T47D (cell line): ENCODE measurements at regions not wholly inside any gene's neighbourhood (a gene's known extent, or its start where the extent isn't known, plus 50 kb on each side); places are given as distances from the start of the nearest gene placed in this dataset.

Experiments used
- DNase-seq, 2 experiments: peaks; one replicate each; pipeline versions ENCODE4 v3.0.0 to v3.0.0-alpha.2; 2011 to 2012; ENCODE audit warnings: low read depth in 1 of 2, low spot score in 1 of 2
- JUND ChIP-seq: IDR thresholded peaks from 2 replicates; pipeline ENCODE4 v1.6.1; 2012; ENCODE audit warnings: low read depth
- in situ Hi-C: cut with HindIII; loops from 2 replicates; pipeline ENCODE4 v1.10.0; 2016; ENCODE audit warnings: low sequenced_read_pairs, low pct_unique_long_range_greater_than_20kb

GRCh38 chr20:60064554-60065196, 106.5 kb downstream of the CDH26 start:
- no peak for DNase-seq
- no peak for TF ChIP-seq JUND
- in situ Hi-C loops: no loop called here

GRCh38 chr20:60065741-60066437, 107.7 kb downstream of the CDH26 start:
- in situ Hi-C loops: no loop called here
- DNase-seq: no peak
- no peak for TF ChIP-seq JUND

GRCh38 chr20:60066438-60066823, 108.2 kb downstream of the CDH26 start:
- in situ Hi-C loops: no loop called here
- no peak for DNase-seq
- no peak for TF ChIP-seq JUND

GRCh38 chr20:60068509-60068908, 110.3 kb downstream of the CDH26 start:
- in situ Hi-C loops: no loop called here
- DNase-seq: no peak
- no peak for TF ChIP-seq JUND

DNA sequence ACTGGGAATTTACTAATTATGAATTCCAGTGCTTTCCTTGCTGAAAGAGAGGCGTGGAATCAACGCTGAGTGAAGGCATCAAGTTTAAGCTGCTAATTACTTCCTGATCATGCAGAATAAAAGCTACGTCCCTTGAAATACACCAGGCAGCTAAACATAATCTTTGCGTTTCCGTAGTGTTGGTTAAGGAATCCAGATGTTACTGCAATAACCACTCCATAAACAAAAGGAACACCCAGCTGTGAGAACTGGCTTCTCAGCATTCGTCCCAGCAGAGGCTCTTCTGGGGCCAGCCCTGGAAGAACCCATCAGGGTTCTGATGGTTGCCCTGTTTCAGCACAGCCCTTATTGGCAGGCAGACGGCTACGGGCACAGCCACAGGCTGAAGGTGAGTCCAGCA, 111.4 kb downstream of the CDH26 start:
- DNase-seq: no peak
- no peak for TF ChIP-seq JUND
- in situ Hi-C loops: no loop called here

- in situ Hi-C loops: no loop called here
- no peak for TF ChIP-seq JUND
- DNase-seq: no peak
Measured at GRCh38 chr20:60070791-60071190, 112.6 kb downstream of the CDH26 start.

DNA sequence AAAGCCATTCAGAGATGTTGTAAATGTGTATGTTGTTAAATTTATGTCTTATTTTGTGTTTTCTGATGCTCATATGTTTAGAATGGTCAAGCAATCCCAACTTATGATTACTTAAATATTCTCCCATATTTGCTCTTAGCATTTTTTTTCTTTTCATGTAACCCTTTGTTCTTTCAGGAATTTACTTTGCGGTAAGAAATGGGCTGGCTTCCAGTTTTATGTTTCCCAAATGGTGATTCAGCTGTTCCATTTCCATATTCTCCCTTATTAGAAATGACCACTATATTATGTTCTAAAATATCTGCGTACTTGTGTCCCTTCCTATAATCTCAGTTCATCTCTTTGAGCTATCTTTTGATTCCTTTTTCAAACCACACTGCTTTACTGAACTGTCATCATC, 113.7 kb downstream of the CDH26 start:
- no peak for TF ChIP-seq JUND
- DNase-seq: no peak
- in situ Hi-C loops: no loop called here

- no peak for DNase-seq
- in situ Hi-C loops: no loop called here
- no peak for TF ChIP-seq JUND
Measured at GRCh38 chr20:60073086-60073485, 114.9 kb downstream of the CDH26 start.

DNA sequence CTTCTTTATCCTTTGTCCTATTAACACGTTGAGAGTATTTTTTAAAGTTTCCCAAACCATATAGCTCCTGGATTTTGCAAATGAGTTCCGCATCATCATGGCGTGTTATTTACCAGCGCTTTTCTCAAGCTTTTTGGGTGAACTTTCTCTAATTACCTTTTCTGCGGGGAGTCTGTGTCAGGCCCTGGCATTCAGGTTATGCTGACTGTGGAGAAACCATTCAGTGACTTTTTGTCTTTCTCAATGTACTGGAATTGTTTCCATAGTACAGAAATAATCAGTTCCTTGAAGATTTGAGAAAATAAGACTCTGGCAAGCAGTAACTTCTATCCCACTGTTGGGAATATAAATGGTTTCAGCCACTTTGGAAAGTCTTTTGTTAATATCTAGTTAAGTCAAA, 115.3 kb downstream of the CDH26 start:
- DNase-seq: no peak
- in situ Hi-C loops: no loop called here
- no peak for TF ChIP-seq JUND

DNA sequence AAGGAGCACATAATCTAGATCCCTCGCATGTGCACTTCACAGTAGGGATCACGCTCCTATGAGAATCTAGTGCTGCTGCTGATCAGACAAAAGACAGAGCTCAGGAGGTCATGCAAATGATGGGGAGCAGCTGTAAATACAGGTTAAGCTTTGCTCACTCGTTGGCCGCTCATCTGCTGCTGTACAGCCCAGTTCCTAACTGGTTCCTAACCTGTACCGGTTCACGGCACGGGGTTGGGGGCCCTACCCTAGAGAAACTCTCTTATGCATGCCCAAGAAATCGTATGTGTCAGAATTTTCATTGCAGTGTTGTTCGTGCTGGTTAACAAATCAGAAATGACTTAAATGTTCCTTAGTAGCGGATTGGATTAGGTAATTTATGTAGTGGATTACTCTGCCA, 116.1 kb downstream of the CDH26 start:
- in situ Hi-C loops: no loop called here
- no peak for TF ChIP-seq JUND
- no peak for DNase-seq

GRCh38 chr20:60078351-60079250, 120.4 kb downstream of the CDH26 start:
- in situ Hi-C loops: no loop called here
- TF ChIP-seq JUND: no peak
- DNase-seq: no peak

DNA sequence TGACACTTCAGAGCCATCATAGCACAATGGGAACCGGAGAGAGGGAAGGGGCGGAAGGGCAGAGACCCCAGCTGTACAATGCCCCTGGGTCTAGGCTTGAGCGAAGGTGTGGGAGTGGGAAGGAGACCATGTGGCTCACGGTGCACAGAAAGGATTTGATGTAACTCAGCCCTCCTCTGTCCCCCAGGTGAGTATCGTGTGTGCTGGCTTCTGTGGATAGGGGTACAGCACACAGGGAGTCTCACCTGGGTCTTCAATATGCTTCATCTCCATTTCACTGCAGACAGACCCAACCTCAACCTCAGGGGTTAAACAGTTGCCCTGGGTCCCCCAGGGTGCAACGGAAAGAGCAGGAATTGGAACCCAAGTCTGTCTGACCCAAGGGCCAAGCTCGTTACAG, 122.2 kb downstream of the CDH26 start:
- DNase-seq: no peak
- no peak for TF ChIP-seq JUND
- in situ Hi-C loops: no loop called here

- DNase-seq: no peak
- TF ChIP-seq JUND: no peak
- in situ Hi-C loops: no loop called here
Measured at GRCh38 chr20:60085551-60086132, 127.4 kb downstream of the CDH26 start.
